Mesothelial cell of epicardium (in vitro differentiated cells): ENCODE measurements at regions not wholly inside any gene's neighbourhood (a gene's known extent, or its start where the extent isn't known, plus 50 kb on each side); places are given as distances from the start of the nearest gene placed in this dataset.
A peak's percentile ranks its signal among the peaks of the same experiment; 100 is the strongest.

Source experiments
- DNase-seq, 2 experiments: peaks; one replicate each; pipeline ENCODE4 v3.0.0; 2021; ENCODE audit warnings: low spot score in 2 of 2; ENCODE audit not compliant: unreplicated experiment in 2 of 2
- H3K27ac Mint-ChIP-seq: 2 replicates; pipeline ENCODE4 v1.8.0; 2021; ENCODE audit warnings: mixed read lengths
- H3K27me3 Mint-ChIP-seq: 2 replicates; pipeline ENCODE4 v1.8.0; 2021; ENCODE audit warnings: low read depth, mixed read lengths
- H3K36me3 Mint-ChIP-seq: 2 replicates; pipeline ENCODE4 v1.8.0; 2021; ENCODE audit warnings: mixed read lengths
- H3K4me1 Mint-ChIP-seq: 2 replicates; pipeline ENCODE4 v1.8.0; 2021; ENCODE audit warnings: mixed read lengths
- H3K4me3 Mint-ChIP-seq: 2 replicates; pipeline ENCODE4 v1.8.0; 2021; ENCODE audit warnings: mild to moderate bottlenecking, moderate library complexity, mixed read lengths
- H3K9me3 Mint-ChIP-seq: 2 replicates; pipeline ENCODE4 v1.8.0; 2021; ENCODE audit warnings: mixed read lengths
- CTCF ChIP-seq: fragments of 200-600 bp; sonication (generic); IDR thresholded peaks from one replicate; pipeline ENCODE4 v1.5.0; 2021; ENCODE audit warnings: antibody characterized with exemption; ENCODE audit not compliant: unreplicated experiment

GRCh38 chr2:6512589-6512988, 353.1 kb downstream of the CMPK2 start:
- Mint-ChIP-seq H3K9me3 (no peaks in the 10 kb centered on the region), H3K36me3 (no peaks in the 10 kb centered on the region), H3K27ac (no peak overlapping the region), H3K4me1 (peaks cover 13% of the 10 kb centered on the region), H3K27me3 (peaks cover 18% of the 10 kb centered on the region), H3K4me3 (no peak overlapping the region)
- DNase-seq = no peak
- no peak for TF ChIP-seq CTCF

GRCh38 chr2:6516674-6517073, 349.0 kb downstream of the CMPK2 start:
- no peak for TF ChIP-seq CTCF
- no peaks in the 10 kb centered on the region for H3K36me3 Mint-ChIP-seq
- no peaks in the 10 kb centered on the region for H3K4me1 Mint-ChIP-seq
- H3K27me3 Mint-ChIP-seq = peaks cover 7% of the 10 kb centered on the region
- no peak for DNase-seq
- no peak overlapping the region for H3K4me3 Mint-ChIP-seq
- no peaks in the 10 kb centered on the region for H3K9me3 Mint-ChIP-seq
- no peak overlapping the region for H3K27ac Mint-ChIP-seq

GRCh38 chr2:6518361-6518760, 347.3 kb downstream of the CMPK2 start:
- no peak for DNase-seq
- no peak for TF ChIP-seq CTCF
- H3K4me1 Mint-ChIP-seq = peaks cover 4% of the 10 kb centered on the region
- H3K27me3 Mint-ChIP-seq = no peaks in the 10 kb centered on the region
- no peaks in the 10 kb centered on the region for H3K9me3 Mint-ChIP-seq
- H3K4me3 Mint-ChIP-seq = no peak overlapping the region
- H3K36me3 Mint-ChIP-seq = no peaks in the 10 kb centered on the region
- no peak overlapping the region for H3K27ac Mint-ChIP-seq

- no peak for TF ChIP-seq CTCF
- H3K27ac Mint-ChIP-seq = no peak overlapping the region
- no peaks in the 10 kb centered on the region for H3K36me3 Mint-ChIP-seq
- H3K9me3 Mint-ChIP-seq = peaks cover 2% of the 10 kb centered on the region
- no peak overlapping the region for H3K4me3 Mint-ChIP-seq
- no peaks in the 10 kb centered on the region for H3K27me3 Mint-ChIP-seq
- peaks cover 34% of the 10 kb centered on the region for H3K4me1 Mint-ChIP-seq
- DNase-seq = no peak
These were observed 342.2 kb downstream of the CMPK2 start for GRCh38 chr2:6523476-6523875.

- Mint-ChIP-seq H3K4me3 (no peak overlapping the region), H3K27ac (peak overlapping the region; percentile 45), H3K9me3 (peaks cover 4% of the 10 kb centered on the region), H3K27me3 (peaks cover 4% of the 10 kb centered on the region), H3K4me1 (peaks cover 34% of the 10 kb centered on the region), H3K36me3 (no peaks in the 10 kb centered on the region)
- TF ChIP-seq CTCF = no peak
- DNase-seq = no peak
These were observed 340.8 kb downstream of the CMPK2 start for GRCh38 chr2:6524691-6525474.
